HG02610 (cell line): ENCODE measurements at regions not wholly inside any gene's neighbourhood (a gene's known extent, or its start where the extent isn't known, plus 50 kb on each side); places are given as distances from the start of the nearest gene placed in this dataset.
"Not testable (repeated sequence)": the region's sequence is repeated elsewhere in the genome, so short reads cannot be mapped to it uniquely, and the experiment has no call there.

Experiments
- ATAC-seq: cut with Tn5 transposase; IDR thresholded peaks from one replicate; pipeline ENCODE4 v1.9.1; 2021; ENCODE audit warnings: mild to moderate bottlenecking, moderate library complexity; ENCODE audit not compliant: unreplicated experiment

GRCh38 chr2:107542314-107542740 lies 284.4 kb upstream of the RGPD4 start:
- ATAC-seq, result no peak

- ATAC-seq, result no peak
Measured at GRCh38 chr2:107543793-107544192, 282.9 kb upstream of the RGPD4 start.

GRCh38 chr2:107545066-107545465 lies 281.6 kb upstream of the RGPD4 start:
- ATAC-seq, result no peak

- ATAC-seq, result no peak
Measured at GRCh38 chr2:107545851-107546250, 280.8 kb upstream of the RGPD4 start.

- ATAC-seq, result no peak
Measured at GRCh38 chr2:107548216-107548615, 278.5 kb upstream of the RGPD4 start.

- no peak for ATAC-seq
Measured at GRCh38 chr2:107553046-107553445, 273.6 kb upstream of the RGPD4 start.

GRCh38 chr2:107553539-107553938 lies 273.2 kb upstream of the RGPD4 start:
- ATAC-seq, result no peak

- no peak for ATAC-seq
Measured at GRCh38 chr2:107556038-107556627, 270.6 kb upstream of the RGPD4 start.

- no peak for ATAC-seq
Measured at GRCh38 chr2:107558295-107558694, 268.4 kb upstream of the RGPD4 start.

- ATAC-seq, result no peak
Measured at GRCh38 chr2:107569496-107569895, 257.2 kb upstream of the RGPD4 start.

GRCh38 chr2:107570876-107571275 lies 255.8 kb upstream of the RGPD4 start:
- ATAC-seq, result no peak

GRCh38 chr2:107572890-107573289 lies 253.8 kb upstream of the RGPD4 start:
- ATAC-seq, result not testable (repeated sequence)

GRCh38 chr2:107576991-107577390 lies 249.7 kb upstream of the RGPD4 start:
- ATAC-seq, result no peak

GRCh38 chr2:107582487-107582886 lies 244.2 kb upstream of the RGPD4 start:
- ATAC-seq, result no peak

- ATAC-seq, result no peak
Measured at GRCh38 chr2:107584577-107584976, 242.1 kb upstream of the RGPD4 start.

GRCh38 chr2:107585851-107586250 lies 240.8 kb upstream of the RGPD4 start:
- ATAC-seq, result no peak

- ATAC-seq, result no peak
Measured at GRCh38 chr2:107588181-107588580, 238.5 kb upstream of the RGPD4 start.

- no peak for ATAC-seq
Measured at GRCh38 chr2:107589079-107589491, 237.6 kb upstream of the RGPD4 start.

GRCh38 chr2:107591561-107592279 lies 235.0 kb upstream of the RGPD4 start:
- no peak for ATAC-seq

- ATAC-seq, result no peak
Measured at GRCh38 chr2:107592280-107592624, 234.4 kb upstream of the RGPD4 start.

- no peak for ATAC-seq
Measured at GRCh38 chr2:107595285-107595684, 231.4 kb upstream of the RGPD4 start.

GRCh38 chr2:107595749-107596148 lies 230.9 kb upstream of the RGPD4 start:
- ATAC-seq, result no peak

GRCh38 chr2:107597507-107597906 lies 229.2 kb upstream of the RGPD4 start:
- no peak for ATAC-seq
